ENCODE measurements at regions not wholly inside any gene's neighbourhood (a gene's known extent, or its start where the extent isn't known, plus 50 kb on each side); places are given as distances from the start of the nearest gene placed in this dataset.

DNA sequence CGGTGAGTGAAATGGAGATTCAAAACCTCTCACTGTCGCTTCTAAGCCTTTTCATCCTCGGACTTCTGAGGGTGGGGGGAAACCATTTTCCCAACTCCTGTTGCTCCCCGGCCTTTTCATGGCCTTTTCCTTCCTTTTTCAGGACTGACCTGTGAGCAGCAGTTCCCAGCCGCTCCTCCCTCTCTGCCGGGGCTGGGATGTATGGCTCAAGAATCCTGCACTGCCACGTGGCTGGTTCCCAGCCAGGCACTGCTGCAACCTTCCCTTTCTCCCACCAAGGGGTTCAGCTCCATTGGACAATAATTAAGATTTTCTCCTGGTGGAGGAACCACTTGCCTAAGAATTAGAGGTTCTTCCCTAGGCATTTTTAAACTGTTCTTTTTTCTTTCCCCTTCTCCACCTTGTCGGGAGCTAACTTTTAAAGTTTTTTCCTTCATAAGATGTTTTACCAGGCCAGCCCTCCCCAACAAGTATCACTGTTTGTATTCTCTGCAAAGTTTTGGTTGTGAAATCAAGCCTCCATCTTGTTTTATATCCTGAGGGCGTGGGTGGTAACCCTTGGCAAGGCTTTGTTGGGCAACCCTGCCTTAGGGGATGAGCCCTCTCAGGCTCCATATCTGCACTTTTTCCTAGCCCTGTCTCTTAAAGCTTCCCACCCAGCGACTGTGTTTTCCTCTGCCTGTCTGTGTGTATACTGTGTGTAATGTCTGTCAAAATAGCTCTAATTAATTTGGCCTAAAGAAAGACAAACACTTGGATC, 1166.6 kb upstream of the ADGRL2 start:
- H3K4me1 Mint-ChIP-seq (ENCODE audit: low read depth): no peaks in the 10 kb centered on the region
- H3K27ac Mint-ChIP-seq: no peak overlapping the region
- CTCF ChIA-PET: no interaction called here
- no peaks in the 10 kb centered on the region for H3K36me3 Mint-ChIP-seq (ENCODE audit: low read depth)
- no peak overlapping the region for H3K4me3 Mint-ChIP-seq
- DNase-seq: no peak
- peaks cover 2% of the 10 kb centered on the region for H3K9me3 Mint-ChIP-seq
- no peaks in the 10 kb centered on the region for H3K27me3 Mint-ChIP-seq (ENCODE audit: low read depth)
- intact Hi-C loops (cut with micrococcal nuclease): no loop called here

DNA sequence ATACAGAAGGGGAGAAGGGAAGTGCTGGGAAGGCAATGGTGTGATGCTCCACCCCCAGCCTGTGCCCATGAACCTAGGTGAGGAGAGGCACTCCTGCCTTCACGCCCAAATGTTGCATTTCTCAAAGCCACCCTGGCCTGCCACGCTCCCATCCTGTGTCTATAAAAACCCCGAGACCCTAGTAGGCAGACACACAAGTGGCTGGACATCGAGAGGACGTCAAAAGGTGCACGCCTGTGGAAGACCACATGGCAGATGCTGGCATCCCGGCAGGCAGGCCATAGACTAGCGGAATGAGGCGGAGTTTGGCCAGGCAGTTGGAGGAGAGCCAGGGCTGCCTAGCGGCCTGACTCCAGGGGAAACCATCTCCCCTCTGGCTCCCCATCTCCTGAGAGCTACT, 1168.5 kb upstream of the ADGRL2 start:
- Mint-ChIP-seq H3K4me1 (ENCODE audit: low read depth) (no peaks in the 10 kb centered on the region), H3K27me3 (ENCODE audit: low read depth) (no peaks in the 10 kb centered on the region), H3K9me3 (peaks cover 2% of the 10 kb centered on the region), H3K4me3 (no peak overlapping the region), H3K36me3 (ENCODE audit: low read depth) (no peaks in the 10 kb centered on the region), H3K27ac (no peak overlapping the region)
- intact Hi-C loops (cut with micrococcal nuclease): no loop called here
- CTCF ChIA-PET: no interaction called here
- DNase-seq: no peak

DNA sequence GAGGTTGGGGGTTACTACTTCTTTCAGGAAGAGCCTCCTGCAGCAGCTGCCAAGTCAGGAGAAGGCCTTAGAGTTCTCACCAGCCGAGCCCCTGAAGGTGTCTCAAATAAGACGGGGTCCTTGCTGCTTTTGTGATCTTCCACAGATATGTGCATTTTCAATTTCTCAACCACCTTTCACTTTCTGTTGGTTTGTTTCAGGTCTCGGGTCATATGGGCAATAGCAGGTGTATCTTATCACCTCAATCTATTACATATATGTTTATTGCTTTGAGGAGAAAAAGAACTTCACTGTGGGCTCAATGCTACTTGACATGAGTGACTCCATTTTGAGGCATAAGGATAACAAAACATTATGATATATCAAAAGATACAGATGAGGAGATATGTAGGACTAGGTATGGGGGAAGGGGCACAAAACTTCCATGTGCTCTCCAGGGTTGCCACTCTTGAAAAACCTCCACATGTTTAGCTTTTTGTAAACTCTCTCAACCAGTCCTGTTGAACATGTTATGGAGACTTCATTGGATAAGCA, 1171.4 kb upstream of the ADGRL2 start:
- intact Hi-C loops (cut with micrococcal nuclease): no loop called here
- peaks cover 2% of the 10 kb centered on the region for H3K9me3 Mint-ChIP-seq
- H3K4me1 Mint-ChIP-seq (ENCODE audit: low read depth): no peaks in the 10 kb centered on the region
- CTCF ChIA-PET: no interaction called here
- no peaks in the 10 kb centered on the region for H3K27me3 Mint-ChIP-seq (ENCODE audit: low read depth)
- DNase-seq: no peak
- H3K36me3 Mint-ChIP-seq (ENCODE audit: low read depth): no peaks in the 10 kb centered on the region
- H3K4me3 Mint-ChIP-seq: no peak overlapping the region
- H3K27ac Mint-ChIP-seq: no peak overlapping the region

DNA sequence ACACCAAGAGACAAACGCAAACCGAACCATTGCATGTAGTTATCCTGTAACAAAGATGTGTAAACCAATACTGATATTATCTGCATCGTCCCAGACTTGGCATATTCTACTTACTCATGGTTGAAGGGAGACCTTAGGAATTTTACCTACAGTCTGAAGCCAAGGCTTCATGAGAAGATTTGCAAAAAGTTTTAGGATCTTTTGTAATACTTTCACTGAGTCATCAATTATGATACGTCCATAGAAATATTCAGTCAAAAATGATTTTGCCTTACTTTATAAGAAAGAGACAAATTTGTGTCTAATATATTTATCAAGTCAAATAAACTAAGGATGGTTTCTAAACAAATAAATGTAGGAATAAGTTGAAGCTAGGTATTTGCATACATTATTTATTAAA, 1176.1 kb upstream of the ADGRL2 start:
- Mint-ChIP-seq H3K27me3 (ENCODE audit: low read depth) (no peaks in the 10 kb centered on the region), H3K9me3 (peaks cover 8% of the 10 kb centered on the region), H3K36me3 (ENCODE audit: low read depth) (no peaks in the 10 kb centered on the region), H3K4me1 (ENCODE audit: low read depth) (no peaks in the 10 kb centered on the region), H3K4me3 (no peak overlapping the region), H3K27ac (no peak overlapping the region)
- no peak for DNase-seq
- intact Hi-C loops (cut with micrococcal nuclease): no loop called here
- CTCF ChIA-PET: no interaction called here

DNA sequence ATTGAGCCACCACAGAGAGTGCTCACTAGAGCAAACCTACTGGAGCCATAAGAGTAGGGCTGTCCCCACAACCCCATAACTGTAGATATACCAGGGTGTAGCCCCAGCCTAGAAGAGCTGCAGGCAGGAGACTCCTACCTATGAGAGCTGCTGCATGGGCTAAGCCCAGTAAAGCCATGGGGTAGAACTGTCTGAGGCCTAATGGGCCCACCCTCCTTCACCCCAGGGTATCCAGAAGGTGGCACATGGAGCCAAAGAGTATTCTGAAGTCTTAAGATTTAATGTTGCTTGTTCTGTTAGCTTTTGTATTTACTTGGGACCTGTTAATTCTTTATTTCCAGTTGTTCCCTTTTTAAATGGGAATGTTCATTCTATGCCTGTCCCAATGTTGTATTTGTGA, 1193.7 kb upstream of the ADGRL2 start:
- peaks cover under 1% of the 10 kb centered on the region for H3K36me3 Mint-ChIP-seq (ENCODE audit: low read depth)
- CTCF ChIA-PET: no interaction called here
- H3K27me3 Mint-ChIP-seq (ENCODE audit: low read depth): no peaks in the 10 kb centered on the region
- H3K4me1 Mint-ChIP-seq (ENCODE audit: low read depth): no peaks in the 10 kb centered on the region
- intact Hi-C loops (cut with micrococcal nuclease): no loop called here
- H3K27ac Mint-ChIP-seq: no peak overlapping the region
- peaks cover 12% of the 10 kb centered on the region for H3K9me3 Mint-ChIP-seq
- H3K4me3 Mint-ChIP-seq: no peak overlapping the region
- DNase-seq: no peak

DNA sequence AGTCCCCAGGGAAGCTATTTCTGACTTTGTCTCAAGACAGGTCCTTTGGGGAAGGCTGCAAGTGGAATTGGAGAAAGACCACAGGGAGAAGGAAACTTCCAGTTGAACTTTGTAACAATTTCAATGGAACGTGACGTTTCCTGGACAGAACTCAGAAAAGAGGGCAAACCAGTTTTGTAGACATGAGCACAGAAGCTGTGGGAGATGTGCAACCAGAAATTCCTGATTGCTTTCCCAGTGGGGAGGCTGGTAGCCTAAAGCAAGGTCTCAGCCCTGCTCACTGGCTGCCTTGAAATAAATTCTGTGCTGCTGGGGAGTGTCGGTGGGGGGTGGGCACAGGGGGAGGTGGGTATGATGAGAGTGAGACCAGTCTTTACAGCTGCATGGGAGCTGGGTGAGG, 1206.7 kb upstream of the ADGRL2 start:
- intact Hi-C loops (cut with micrococcal nuclease): no loop called here
- Mint-ChIP-seq H3K4me1 (ENCODE audit: low read depth) (no peaks in the 10 kb centered on the region), H3K27me3 (ENCODE audit: low read depth) (no peaks in the 10 kb centered on the region), H3K27ac (no peak overlapping the region), H3K4me3 (no peak overlapping the region), H3K36me3 (ENCODE audit: low read depth) (peaks cover 4% of the 10 kb centered on the region), H3K9me3 (peaks cover 42% of the 10 kb centered on the region)
- no peak for DNase-seq
- CTCF ChIA-PET: no interaction called here

DNA sequence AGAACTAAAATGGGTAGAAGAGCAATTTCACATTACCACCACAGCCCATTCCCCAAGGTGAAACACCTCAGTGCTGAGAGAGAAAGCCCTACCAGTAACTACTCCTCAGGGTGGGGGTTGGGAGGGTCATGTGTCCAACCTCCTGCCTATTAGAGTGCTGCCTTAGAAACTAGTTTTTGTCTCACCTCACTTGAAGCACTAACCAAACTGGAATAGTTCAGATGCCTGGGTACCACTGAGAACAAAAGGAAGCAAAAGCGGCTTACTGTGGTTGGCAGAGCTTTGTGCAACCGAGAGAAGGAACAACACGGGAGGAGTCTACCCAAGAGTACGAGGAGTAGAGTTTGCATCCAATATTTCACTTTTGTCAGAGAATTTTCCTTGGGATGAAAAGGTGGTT, 1207.5 kb upstream of the ADGRL2 start:
- DNase-seq: no peak
- no peaks in the 10 kb centered on the region for H3K27me3 Mint-ChIP-seq (ENCODE audit: low read depth)
- H3K9me3 Mint-ChIP-seq: peaks cover 39% of the 10 kb centered on the region
- no peaks in the 10 kb centered on the region for H3K4me1 Mint-ChIP-seq (ENCODE audit: low read depth)
- intact Hi-C loops (cut with micrococcal nuclease): no loop called here
- H3K36me3 Mint-ChIP-seq (ENCODE audit: low read depth): peaks cover 4% of the 10 kb centered on the region
- CTCF ChIA-PET: no interaction called here
- no peak overlapping the region for H3K4me3 Mint-ChIP-seq
- H3K27ac Mint-ChIP-seq: no peak overlapping the region

DNA sequence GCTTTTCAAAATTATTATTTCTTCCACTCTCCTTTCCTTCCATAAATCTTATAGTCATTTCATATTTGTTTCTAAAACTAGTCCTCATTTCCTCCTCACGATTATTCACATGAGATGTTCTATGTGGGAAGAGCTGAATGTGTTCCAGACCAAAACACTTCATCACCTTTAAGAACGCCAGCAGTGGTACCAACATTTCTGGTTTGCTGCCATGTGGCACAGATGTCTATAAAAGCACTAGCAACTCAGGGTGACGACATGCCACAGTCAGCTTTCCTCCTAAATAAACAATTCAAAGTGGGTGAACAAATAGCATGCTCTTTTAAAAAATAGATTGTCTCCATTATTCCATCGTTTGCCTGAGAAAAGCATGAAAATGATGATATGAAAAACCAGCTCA, 1217.8 kb upstream of the ADGRL2 start:
- Mint-ChIP-seq H3K27ac (no peak overlapping the region), H3K36me3 (ENCODE audit: low read depth) (no peaks in the 10 kb centered on the region), H3K4me1 (ENCODE audit: low read depth) (no peaks in the 10 kb centered on the region), H3K27me3 (ENCODE audit: low read depth) (no peaks in the 10 kb centered on the region), H3K4me3 (no peak overlapping the region), H3K9me3 (peaks cover 15% of the 10 kb centered on the region)
- intact Hi-C loops (cut with micrococcal nuclease): no loop called here
- DNase-seq: no peak
- CTCF ChIA-PET: no interaction called here

DNA sequence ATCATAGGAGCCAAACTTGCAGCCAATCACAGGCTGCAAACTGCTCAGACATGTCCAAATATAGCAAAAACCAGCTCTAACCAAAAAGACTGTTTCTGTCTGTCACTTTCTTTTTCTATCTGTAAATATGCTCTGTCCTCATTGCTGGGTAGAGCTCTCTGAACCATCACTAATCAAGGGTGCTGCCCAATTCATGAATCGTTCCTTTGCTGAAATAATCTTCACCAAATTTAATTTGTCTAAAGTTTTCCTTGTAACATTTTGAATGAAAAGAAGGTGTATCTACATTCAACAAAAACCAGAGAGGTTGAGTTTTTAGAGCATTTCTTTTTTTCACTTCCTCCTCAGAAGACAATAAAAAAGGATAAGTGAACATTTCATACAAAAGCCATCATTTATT, 1221.7 kb upstream of the ADGRL2 start:
- no peak for DNase-seq
- Mint-ChIP-seq H3K9me3 (peaks cover 9% of the 10 kb centered on the region), H3K27me3 (ENCODE audit: low read depth) (no peaks in the 10 kb centered on the region), H3K27ac (no peak overlapping the region), H3K4me1 (ENCODE audit: low read depth) (no peaks in the 10 kb centered on the region), H3K4me3 (no peak overlapping the region), H3K36me3 (ENCODE audit: low read depth) (no peaks in the 10 kb centered on the region)
- CTCF ChIA-PET: no interaction called here
- intact Hi-C loops (cut with micrococcal nuclease): no loop called here

DNA sequence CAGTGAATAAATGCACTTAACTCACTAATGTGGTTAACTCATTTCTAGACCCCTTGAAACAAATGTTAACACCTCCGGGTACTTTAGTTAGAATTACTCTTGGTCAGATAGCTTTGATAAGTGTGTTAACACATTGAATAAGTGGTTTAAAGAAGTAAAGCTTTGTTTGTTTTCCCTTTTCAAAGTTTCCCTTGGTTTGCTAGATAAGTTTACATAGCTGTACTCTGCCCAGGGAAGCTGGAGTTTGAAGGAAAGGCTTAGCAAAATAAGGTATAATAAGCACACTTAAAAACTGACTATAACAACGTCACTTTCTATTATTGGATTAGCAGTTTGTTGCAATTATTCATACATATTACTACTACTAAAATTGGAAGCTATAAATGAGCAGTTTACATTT, 1233.9 kb upstream of the ADGRL2 start:
- peaks cover 5% of the 10 kb centered on the region for H3K9me3 Mint-ChIP-seq
- no peaks in the 10 kb centered on the region for H3K4me1 Mint-ChIP-seq (ENCODE audit: low read depth)
- DNase-seq: no peak
- CTCF ChIA-PET: no interaction called here
- H3K27me3 Mint-ChIP-seq (ENCODE audit: low read depth): no peaks in the 10 kb centered on the region
- no peak overlapping the region for H3K4me3 Mint-ChIP-seq
- intact Hi-C loops (cut with micrococcal nuclease): no loop called here
- H3K27ac Mint-ChIP-seq: no peak overlapping the region
- no peaks in the 10 kb centered on the region for H3K36me3 Mint-ChIP-seq (ENCODE audit: low read depth)

DNA sequence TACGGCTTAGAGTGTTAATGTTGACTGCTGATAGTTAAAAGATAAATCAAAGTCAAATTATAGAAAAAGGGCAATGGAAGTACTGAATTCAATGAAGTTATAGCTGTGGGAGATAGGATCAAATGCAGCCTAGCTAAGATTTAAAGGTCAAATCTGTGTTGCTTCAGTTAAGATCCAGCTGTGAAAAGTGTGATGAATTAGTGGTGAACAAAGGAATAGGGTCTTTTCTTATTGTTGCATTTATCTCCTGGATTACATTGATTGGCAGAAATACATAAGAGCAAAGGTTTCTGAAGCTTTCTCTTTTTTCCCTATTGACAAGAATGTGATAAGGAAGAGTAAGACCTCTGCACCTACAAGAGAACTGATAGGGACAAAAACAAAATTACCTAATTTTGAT, 1234.6 kb upstream of the ADGRL2 start:
- Mint-ChIP-seq H3K9me3 (peaks cover 5% of the 10 kb centered on the region), H3K27me3 (ENCODE audit: low read depth) (no peaks in the 10 kb centered on the region), H3K4me1 (ENCODE audit: low read depth) (no peaks in the 10 kb centered on the region), H3K4me3 (no peak overlapping the region), H3K27ac (no peak overlapping the region), H3K36me3 (ENCODE audit: low read depth) (no peaks in the 10 kb centered on the region)
- intact Hi-C loops (cut with micrococcal nuclease): no loop called here
- CTCF ChIA-PET: no interaction called here
- no peak for DNase-seq

DNA sequence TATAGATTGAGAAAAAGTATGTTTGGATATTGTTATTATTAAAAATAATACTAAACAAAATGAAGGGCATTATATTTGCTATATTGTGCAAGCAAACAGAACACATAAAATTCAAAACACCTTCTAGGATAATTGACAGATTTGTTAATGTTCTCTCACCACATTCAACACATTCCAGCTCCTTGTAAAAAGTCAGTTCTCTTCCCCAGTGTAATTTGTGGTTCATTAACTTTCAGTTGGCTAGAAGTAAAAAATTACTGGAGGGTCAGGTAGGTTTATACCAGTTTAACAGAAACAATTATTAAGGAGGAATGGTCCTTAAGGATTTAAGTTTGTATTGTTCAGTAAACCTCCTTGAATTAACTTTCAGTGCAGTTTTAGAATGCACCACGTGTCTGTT, 1235.3 kb upstream of the ADGRL2 start:
- H3K27me3 Mint-ChIP-seq (ENCODE audit: low read depth): no peaks in the 10 kb centered on the region
- no peaks in the 10 kb centered on the region for H3K36me3 Mint-ChIP-seq (ENCODE audit: low read depth)
- no peak overlapping the region for H3K27ac Mint-ChIP-seq
- peaks cover 5% of the 10 kb centered on the region for H3K9me3 Mint-ChIP-seq
- no peaks in the 10 kb centered on the region for H3K4me1 Mint-ChIP-seq (ENCODE audit: low read depth)
- DNase-seq: no peak
- intact Hi-C loops (cut with micrococcal nuclease): no loop called here
- CTCF ChIA-PET: no interaction called here
- no peak overlapping the region for H3K4me3 Mint-ChIP-seq

DNA sequence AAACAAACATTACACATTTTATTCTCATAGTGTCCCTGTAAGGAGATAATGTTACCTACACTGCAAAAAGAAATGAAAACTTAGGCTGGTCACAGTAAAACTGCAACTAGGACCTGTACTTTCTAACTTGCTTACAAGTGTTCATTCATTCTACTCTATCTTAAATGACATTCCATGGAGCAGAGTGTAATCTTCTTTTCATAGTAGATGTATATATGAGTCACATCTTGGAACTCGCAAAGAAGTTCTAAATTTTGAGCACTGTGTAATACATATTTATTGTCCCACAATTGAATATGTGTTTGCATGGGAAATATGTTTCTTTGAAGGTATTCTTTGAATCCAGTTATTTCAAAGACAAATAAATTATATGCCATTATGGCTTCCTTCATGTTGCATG, 1258.5 kb upstream of the ADGRL2 start:
- H3K27ac Mint-ChIP-seq: no peak overlapping the region
- no peaks in the 10 kb centered on the region for H3K9me3 Mint-ChIP-seq
- H3K4me3 Mint-ChIP-seq: no peak overlapping the region
- no peaks in the 10 kb centered on the region for H3K4me1 Mint-ChIP-seq (ENCODE audit: low read depth)
- no peaks in the 10 kb centered on the region for H3K36me3 Mint-ChIP-seq (ENCODE audit: low read depth)
- no peak for DNase-seq
- CTCF ChIA-PET: no interaction called here
- intact Hi-C loops (cut with micrococcal nuclease): no loop called here
- no peaks in the 10 kb centered on the region for H3K27me3 Mint-ChIP-seq (ENCODE audit: low read depth)
